ENCODE measurements at regions not wholly inside any gene's neighbourhood (a gene's known extent, or its start where the extent isn't known, plus 50 kb on each side); places are given as distances from the start of the nearest gene placed in this dataset.
A peak's percentile ranks its signal among the peaks of the same experiment; 100 is the strongest.

GRCh38 chr5:68710514-68710913 lies 383.3 kb upstream of the SLC30A5 start:
- ChIA-PET CTCF (interaction anchor here (1.9 kb wide), 1 partner anchor 10 kb away, joined by 4 read pairs; no protein-coding TSS in a partner anchor), POLR2A (no interaction called here)
- Histone ChIP-seq H4K20me1 (ENCODE audit: control insufficient read depth, insufficient read depth, low read length, poor library complexity, severe bottlenecking) (no peaks in the 10 kb centered on the region), H3K36me3 (replicated peaks in 1 of 2; ENCODE audit: control extremely low read depth in 1 of 2, control insufficient read depth in 1 of 2, extremely low read depth in 1 of 2, insufficient read depth in 2 of 2, low read length in 1 of 2) (no peaks in the 10 kb centered on the region), H2AFZ (ENCODE audit: insufficient read depth, low read depth, low read length, poor library complexity, severe bottlenecking) (peak overlapping the region; percentile 46), H3K4me3 (ENCODE audit: control extremely low read depth in 1 of 5, extremely low read depth in 1 of 5, insufficient read depth in 1 of 5, low read depth in 2 of 5, low read length in 4 of 5) (peak overlapping the region in 1 of 5 experiments; percentile 42), H3K9ac (ENCODE audit: low read length) (peak overlapping the region; percentile 54), H3K4me1 (ENCODE audit: control insufficient read depth in 2 of 2, insufficient read depth in 2 of 2, low read length in 2 of 2) (peaks cover 50 to 52% of the 10 kb centered on the region in 2 donors), H3K27me3 (replicated peaks in 1 of 4; ENCODE audit: control extremely low read depth in 1 of 4, control insufficient read depth in 3 of 4, insufficient read depth in 4 of 4, low read length in 3 of 4) (peaks cover 0 to 3% (median 0%) of the 10 kb centered on the region in 4 experiments), H3K4me2 (replicated peaks; ENCODE audit: low read depth, low read length, poor library complexity, severe bottlenecking) (peak overlapping the region; percentile 74), H3K9me3 (ENCODE audit: control extremely low read depth in 1 of 3, control insufficient read depth in 2 of 3, insufficient read depth in 1 of 3, low read length in 2 of 3) (peaks cover 0 to 4% (median 0%) of the 10 kb centered on the region in 3 donors), H3K27ac (ENCODE audit: low read length in 2 of 2) (peak overlapping the region; percentile 89 to 90), H3K79me2 (ENCODE audit: control insufficient read depth, insufficient read depth, low read length) (no peaks in the 10 kb centered on the region)
- Mint-ChIP-seq H3K4me1 (peaks cover 62% of the 10 kb centered on the region), H3K9me3 (ENCODE audit: insufficient read depth) (no peaks in the 10 kb centered on the region), H3K4me3 (peak overlapping the region; percentile 83), H3K27ac (peak overlapping the region; percentile 92), H3K27me3 (no peaks in the 10 kb centered on the region)
- DNase-seq (no peak), ATAC-seq (ENCODE audit: low read depth) (no peak)
- TF ChIP-seq CTCF (IDR thresholded peaks at IDR 0.05), result no peak
- WGBS (ENCODE audit: insufficient coverage), result 69% methylated on average over 1 of the region's 1 CpG
- intact Hi-C loops (cut with micrococcal nuclease), result no loop called here

- H3K4me3 Mint-ChIP-seq, result peak overlapping the region; percentile 83
- Histone ChIP-seq H3K4me1 (ENCODE audit: control insufficient read depth in 2 of 2, insufficient read depth in 2 of 2, low read length in 2 of 2) (peaks cover 50 to 52% of the 10 kb centered on the region in 2 donors), H3K9ac (ENCODE audit: low read length) (peak overlapping the region; percentile 54), H3K4me2 (replicated peaks; ENCODE audit: low read depth, low read length, poor library complexity, severe bottlenecking) (peak overlapping the region; percentile 74), H3K36me3 (replicated peaks in 1 of 2; ENCODE audit: control extremely low read depth in 1 of 2, control insufficient read depth in 1 of 2, extremely low read depth in 1 of 2, insufficient read depth in 2 of 2, low read length in 1 of 2) (no peaks in the 10 kb centered on the region), H3K4me3 (ENCODE audit: control extremely low read depth in 1 of 5, extremely low read depth in 1 of 5, insufficient read depth in 1 of 5, low read depth in 2 of 5, low read length in 4 of 5) (peak overlapping the region in 4 of 5 experiments; percentile 15 to 42 (median 28)), H4K20me1 (ENCODE audit: control insufficient read depth, insufficient read depth, low read length, poor library complexity, severe bottlenecking) (no peaks in the 10 kb centered on the region), H3K9me3 (ENCODE audit: control extremely low read depth in 1 of 3, control insufficient read depth in 2 of 3, insufficient read depth in 1 of 3, low read length in 2 of 3) (peaks cover 0 to 2% (median 0%) of the 10 kb centered on the region in 3 donors), H3K27me3 (replicated peaks in 1 of 4; ENCODE audit: control extremely low read depth in 1 of 4, control insufficient read depth in 3 of 4, insufficient read depth in 4 of 4, low read length in 3 of 4) (peaks cover 0 to 3% (median 0%) of the 10 kb centered on the region in 4 experiments), H3K79me2 (ENCODE audit: control insufficient read depth, insufficient read depth, low read length) (no peaks in the 10 kb centered on the region), H2AFZ (ENCODE audit: insufficient read depth, low read depth, low read length, poor library complexity, severe bottlenecking) (peak overlapping the region; percentile 46), H3K27ac (ENCODE audit: low read length in 2 of 2) (peak overlapping the region; percentile 89 to 90)
- intact Hi-C loops (cut with micrococcal nuclease), result no loop called here
- ChIA-PET POLR2A (no interaction called here), CTCF (interaction anchor here (1.9 kb wide), 1 partner anchor 9 kb away, joined by 4 read pairs; no protein-coding TSS in a partner anchor)
- H3K4me1 Mint-ChIP-seq, result peaks cover 62% of the 10 kb centered on the region
- no peaks in the 10 kb centered on the region for H3K27me3 Mint-ChIP-seq
- ATAC-seq (ENCODE audit: low read depth) (peak; percentile 68), DNase-seq (peak; percentile 58)
- H3K27ac Mint-ChIP-seq, result peak overlapping the region; percentile 92
- no peaks in the 10 kb centered on the region for H3K9me3 Mint-ChIP-seq (ENCODE audit: insufficient read depth)
- TF ChIP-seq CTCF (IDR thresholded peaks at IDR 0.05), result no peak
- no peak for TF ChIP-seq EZH2 (IDR thresholded peaks at IDR 0.05; ENCODE audit: borderline replicate concordance, insufficient read depth, low read depth, low read length, poor library complexity, severe bottlenecking)
- WGBS (ENCODE audit: insufficient coverage), result 3% methylated on average over 3 of the region's 6 CpGs
Measured at GRCh38 chr5:68711293-68712200, 382.3 kb upstream of the SLC30A5 start.
